ENCODE measurements at regions not wholly inside any gene's neighbourhood (a gene's known extent, or its start where the extent isn't known, plus 50 kb on each side); places are given as distances from the start of the nearest gene placed in this dataset.

DNA sequence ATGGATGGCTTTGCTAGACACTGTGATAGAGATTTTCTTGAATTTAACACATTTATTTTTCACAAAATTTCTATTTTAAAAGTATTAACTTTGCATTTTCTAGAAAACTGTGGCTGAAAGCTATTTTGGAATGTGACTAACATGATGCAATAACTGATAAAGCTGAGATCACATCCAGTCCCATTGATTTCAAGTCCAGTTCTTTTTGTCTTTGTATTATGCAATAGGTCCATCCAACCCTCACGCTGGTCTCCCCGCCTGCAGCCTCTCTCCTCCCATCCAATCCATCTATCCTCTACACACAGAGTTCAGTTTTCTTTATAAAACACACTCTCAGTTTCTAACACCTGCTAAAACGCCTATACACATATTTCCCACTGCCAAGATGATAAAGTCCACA is 178.8 kb downstream of the CNTN3 start:
- no peak overlapping the region for H3K4me3 ChIP-seq (ENCODE audit: low read depth, low read length, poor library complexity, severe bottlenecking)
- no peak overlapping the region for H3K27ac ChIP-seq (ENCODE audit: low read depth, low read length, poor library complexity, severe bottlenecking)
- no TSS peak for BruUV-seq (replicated peaks)
- H3K9me3 ChIP-seq (ENCODE audit: low read depth, low read length, poor library complexity, severe bottlenecking): no peaks in the 10 kb centered on the region
- DNase-seq (ENCODE audit: low spot score): no peak
- no peaks in the 10 kb centered on the region for H3K36me3 ChIP-seq (ENCODE audit: insufficient read depth, low read length, poor library complexity, severe bottlenecking)
- H3K4me1 ChIP-seq (ENCODE audit: insufficient read depth, low read length, poor library complexity, severe bottlenecking): no peaks in the 10 kb centered on the region
- H3K27me3 ChIP-seq (replicated peaks; ENCODE audit: insufficient read depth, low read depth, low read length, poor library complexity): no peaks in the 10 kb centered on the region
- CTCF ChIA-PET: no interaction called here
- POLR2A ChIA-PET (ENCODE audit: low non-redundant PET): no interaction called here
- no peak for TF ChIP-seq EZH2 (IDR thresholded peaks at IDR 0.05; ENCODE audit: borderline replicate concordance, low read depth, low read length, poor library complexity, severe bottlenecking)
- TF ChIP-seq, protein P1, sequence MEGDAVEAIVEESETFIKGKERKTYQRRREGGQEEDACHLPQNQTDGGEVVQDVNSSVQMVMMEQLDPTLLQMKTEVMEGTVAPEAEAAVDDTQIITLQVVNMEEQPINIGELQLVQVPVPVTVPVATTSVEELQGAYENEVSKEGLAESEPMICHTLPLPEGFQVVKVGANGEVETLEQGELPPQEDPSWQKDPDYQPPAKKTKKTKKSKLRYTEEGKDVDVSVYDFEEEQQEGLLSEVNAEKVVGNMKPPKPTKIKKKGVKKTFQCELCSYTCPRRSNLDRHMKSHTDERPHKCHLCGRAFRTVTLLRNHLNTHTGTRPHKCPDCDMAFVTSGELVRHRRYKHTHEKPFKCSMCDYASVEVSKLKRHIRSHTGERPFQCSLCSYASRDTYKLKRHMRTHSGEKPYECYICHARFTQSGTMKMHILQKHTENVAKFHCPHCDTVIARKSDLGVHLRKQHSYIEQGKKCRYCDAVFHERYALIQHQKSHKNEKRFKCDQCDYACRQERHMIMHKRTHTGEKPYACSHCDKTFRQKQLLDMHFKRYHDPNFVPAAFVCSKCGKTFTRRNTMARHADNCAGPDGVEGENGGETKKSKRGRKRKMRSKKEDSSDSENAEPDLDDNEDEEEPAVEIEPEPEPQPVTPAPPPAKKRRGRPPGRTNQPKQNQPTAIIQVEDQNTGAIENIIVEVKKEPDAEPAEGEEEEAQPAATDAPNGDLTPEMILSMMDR (conservative IDR thresholded peaks at IDR 0.05; ENCODE audit: low read depth, low read length): no peak
- intact Hi-C loops (cut with micrococcal nuclease; ENCODE audit: unreplicated experiment): no loop called here

DNA sequence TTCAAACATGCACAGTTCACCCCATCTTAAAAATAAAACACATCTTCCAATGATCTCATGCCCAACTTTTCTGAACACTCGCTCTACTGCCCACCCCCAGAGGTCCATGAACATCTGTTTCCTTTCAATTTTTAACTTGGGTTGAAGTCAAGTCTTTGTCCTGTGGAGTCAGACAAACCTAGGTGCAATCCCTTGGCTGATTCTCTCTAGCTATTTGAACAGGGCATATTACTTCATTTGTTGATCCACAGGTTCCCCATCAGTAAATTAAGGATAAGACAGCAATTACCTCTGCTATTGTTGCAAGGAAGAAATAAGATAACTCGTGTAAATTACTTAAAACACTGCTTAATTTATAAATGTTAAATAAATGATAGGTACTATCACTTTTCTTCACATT is 180.1 kb downstream of the CNTN3 start:
- Histone ChIP-seq H3K36me3 (ENCODE audit: insufficient read depth, low read length, poor library complexity, severe bottlenecking) (no peaks in the 10 kb centered on the region), H3K27me3 (replicated peaks; ENCODE audit: insufficient read depth, low read depth, low read length, poor library complexity) (no peaks in the 10 kb centered on the region), H3K4me1 (ENCODE audit: insufficient read depth, low read length, poor library complexity, severe bottlenecking) (no peaks in the 10 kb centered on the region), H3K4me3 (ENCODE audit: low read depth, low read length, poor library complexity, severe bottlenecking) (no peak overlapping the region), H3K9me3 (ENCODE audit: low read depth, low read length, poor library complexity, severe bottlenecking) (no peaks in the 10 kb centered on the region), H3K27ac (ENCODE audit: low read depth, low read length, poor library complexity, severe bottlenecking) (no peak overlapping the region)
- TF ChIP-seq, protein P1 (conservative IDR thresholded peaks at IDR 0.05; ENCODE audit: low read depth, low read length): no peak
- TF ChIP-seq EZH2 (IDR thresholded peaks at IDR 0.05; ENCODE audit: borderline replicate concordance, low read depth, low read length, poor library complexity, severe bottlenecking): no peak
- BruUV-seq (replicated peaks): no TSS peak
- ChIA-PET CTCF (no interaction called here), POLR2A (ENCODE audit: low non-redundant PET) (no interaction called here)
- DNase-seq (ENCODE audit: low spot score): no peak
- intact Hi-C loops (cut with micrococcal nuclease; ENCODE audit: unreplicated experiment): no loop called here

DNA sequence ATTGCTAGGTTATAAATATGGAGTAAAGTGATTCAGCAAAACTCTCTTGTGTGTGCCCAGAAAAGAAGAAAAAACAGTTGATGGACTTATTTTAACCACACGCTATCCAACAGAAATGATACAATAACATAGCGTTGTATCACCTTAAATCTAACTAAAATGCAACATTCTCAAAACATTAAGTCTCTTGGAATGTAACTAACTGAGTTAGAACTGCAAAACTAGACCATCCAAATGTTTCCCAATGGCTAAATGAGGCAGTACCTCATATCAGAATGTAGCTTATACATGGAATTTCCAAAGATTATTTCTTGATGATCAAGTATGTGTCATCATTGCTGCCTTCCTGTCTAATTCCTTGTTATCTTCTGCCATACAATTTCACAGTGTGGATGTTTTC is 187.9 kb downstream of the CNTN3 start:
- DNase-seq (ENCODE audit: low spot score): no peak
- Histone ChIP-seq H3K27me3 (replicated peaks; ENCODE audit: insufficient read depth, low read depth, low read length, poor library complexity) (no peaks in the 10 kb centered on the region), H3K4me1 (ENCODE audit: insufficient read depth, low read length, poor library complexity, severe bottlenecking) (no peaks in the 10 kb centered on the region), H3K9me3 (ENCODE audit: low read depth, low read length, poor library complexity, severe bottlenecking) (no peaks in the 10 kb centered on the region), H3K4me3 (ENCODE audit: low read depth, low read length, poor library complexity, severe bottlenecking) (no peak overlapping the region), H3K27ac (ENCODE audit: low read depth, low read length, poor library complexity, severe bottlenecking) (no peak overlapping the region), H3K36me3 (ENCODE audit: insufficient read depth, low read length, poor library complexity, severe bottlenecking) (no peaks in the 10 kb centered on the region)
- ChIA-PET POLR2A (ENCODE audit: low non-redundant PET) (no interaction called here), CTCF (no interaction called here)
- TF ChIP-seq, protein P1 (conservative IDR thresholded peaks at IDR 0.05; ENCODE audit: low read depth, low read length): no peak
- no peak for TF ChIP-seq EZH2 (IDR thresholded peaks at IDR 0.05; ENCODE audit: borderline replicate concordance, low read depth, low read length, poor library complexity, severe bottlenecking)
- intact Hi-C loops (cut with micrococcal nuclease; ENCODE audit: unreplicated experiment): no loop called here
- no TSS peak for BruUV-seq (replicated peaks)
